HepG2 (cell line): ENCODE measurements at regions not wholly inside any gene's neighbourhood (a gene's known extent, or its start where the extent isn't known, plus 50 kb on each side); places are given as distances from the start of the nearest gene placed in this dataset.

Source experiments
- ADNP ChIP-seq: sonication (generic); formaldehyde crosslinking; IDR thresholded peaks from 2 replicates; pipeline ENCODE4 v1.4.0; 2020; ENCODE audit warnings: missing genetic modification reagents
- CREB1 ChIP-seq, 2 experiments: fragments of 450-650 bp in 1 of 2; IDR thresholded peaks; 2 replicates each; pipeline ENCODE4 v1.6.1; 2016 to 2017; ENCODE audit warnings: control low read depth in 1 of 2, mild to moderate bottlenecking in 1 of 2, missing compliant biosample characterization in 1 of 2, missing genetic modification characterization in 1 of 2
- CTCF ChIP-seq: sonication (generic); formaldehyde crosslinking; IDR thresholded peaks from 2 replicates; pipeline ENCODE4 v1.5.0; 2020; ENCODE audit warnings: mild to moderate bottlenecking, missing genetic modification reagents, moderate library complexity
- GABPA ChIP-seq, 2 experiments: IDR thresholded peaks; 2 replicates each; pipeline ENCODE4 v1.6.1; 2011 to 2016; ENCODE audit warnings: low read depth in 2 of 2, low read length in 1 of 2, missing biosample characterization in 1 of 2, missing genetic modification characterization in 1 of 2
- GMEB1 ChIP-seq: sonication (generic); formaldehyde crosslinking; IDR thresholded peaks from 2 replicates; pipeline ENCODE4 v1.5.1; 2020; ENCODE audit warnings: missing genetic modification reagents, mild to moderate bottlenecking, borderline replicate concordance
- HDAC2 ChIP-seq: sonication (generic); formaldehyde crosslinking; IDR thresholded peaks from 2 replicates; pipeline ENCODE4 v1.4.0; 2020; ENCODE audit warnings: missing genetic modification reagents
- KAT2B ChIP-seq: fragments of 150-350 bp; IDR thresholded peaks from 2 replicates; pipeline ENCODE4 v1.6.1; 2014; ENCODE audit warnings: low read depth, low read length, borderline replicate concordance
- PHF20 ChIP-seq: sonication (generic); formaldehyde crosslinking; IDR thresholded peaks from 2 replicates; pipeline ENCODE4 v1.5.0; 2020; ENCODE audit warnings: mild to moderate bottlenecking, missing genetic modification reagents
- POLR2A ChIP-seq, 2 experiments: IDR thresholded peaks; 2 replicates each; pipeline ENCODE4 v1.6.1; 2011; ENCODE audit warnings: low read depth in 2 of 2, low read length in 2 of 2, mild to moderate bottlenecking in 1 of 2, moderate library complexity in 1 of 2; ENCODE audit not compliant: insufficient read depth in 1 of 2
- SP1 ChIP-seq, 2 experiments: fragments of 450-650 bp in 1 of 2; sonication (generic) in 1 of 2; formaldehyde crosslinking in 1 of 2; IDR thresholded peaks; 2 replicates each; pipeline versions ENCODE4 v1.4.0 to v1.6.1; 2016 to 2020; ENCODE audit warnings: missing genetic modification reagents in 1 of 2
- ZBTB1 ChIP-seq: sonication (generic); formaldehyde crosslinking; IDR thresholded peaks from 2 replicates; pipeline ENCODE4 v1.4.0; 2020; ENCODE audit warnings: missing genetic modification reagents, borderline replicate concordance
- ZNF468 ChIP-seq: sonication (generic); formaldehyde crosslinking; IDR thresholded peaks from 2 replicates; pipeline ENCODE4 v1.8.0; 2022; ENCODE audit warnings: mild to moderate bottlenecking, moderate library complexity, missing genetic modification reagents
- ZNF891 ChIP-seq: sonication (generic); formaldehyde crosslinking; IDR thresholded peaks from 2 replicates; pipeline ENCODE4 v1.5.0; 2020; ENCODE audit warnings: mild to moderate bottlenecking, missing genetic modification reagents

GRCh38 chr3:159766563-159767185 is 222.0 kb upstream of the IL12A start:
- TF ChIP-seq POLR2A (IDR thresholded peaks at IDR 0.05; ENCODE audit: insufficient read depth in 1 of 2, low read depth in 2 of 2, low read length in 2 of 2) (no peak), CREB1 (IDR thresholded peaks at IDR 0.05) (no peak), CREB1 (CRISPR knock-in tag; IDR thresholded peaks at IDR 0.05) (no peak), CTCF (CRISPR knock-in tag) (no peak), HDAC2 (CRISPR knock-in tag) (no peak), ZBTB1 (CRISPR knock-in tag) (no peak), KAT2B (no peak), GMEB1 (CRISPR knock-in tag) (no peak), ZNF468 (no peak), ZNF891 (CRISPR knock-in tag) (no peak), SP1 (IDR thresholded peaks at IDR 0.05) (no peak), SP1 (CRISPR knock-in tag; IDR thresholded peaks at IDR 0.05) (no peak), GABPA (IDR thresholded peaks at IDR 0.05; ENCODE audit: low read depth, low read length) (no peak), GABPA (CRISPR knock-in tag; IDR thresholded peaks at IDR 0.05; ENCODE audit: low read depth) (no peak), ADNP (CRISPR knock-in tag) (no peak), PHF20 (CRISPR knock-in tag) (no peak)
